ENCODE measurements at regions not wholly inside any gene's neighbourhood (a gene's known extent, or its start where the extent isn't known, plus 50 kb on each side); places are given as distances from the start of the nearest gene placed in this dataset.
"Not testable (repeated sequence)": the region's sequence is repeated elsewhere in the genome, so short reads cannot be mapped to it uniquely, and the experiment has no call there.

DNA sequence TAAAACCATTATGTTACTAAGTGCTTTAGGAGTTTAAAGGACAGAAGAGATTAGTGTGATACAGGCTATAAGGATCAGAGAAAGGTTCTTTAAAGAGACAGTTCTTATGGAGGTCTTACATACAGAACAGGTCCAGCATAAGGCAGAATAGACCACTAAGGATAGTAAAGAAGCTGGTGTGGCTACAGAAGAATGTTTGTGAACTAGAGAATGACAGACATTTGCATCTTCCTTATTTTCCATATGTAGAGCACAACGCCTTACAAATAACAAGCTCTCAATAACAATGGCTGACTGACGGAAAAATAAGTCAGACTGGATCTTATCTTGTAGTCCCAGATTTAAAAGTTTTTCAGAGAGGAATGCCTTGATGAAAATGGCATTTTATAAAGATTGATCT, 95.6 kb upstream of the NOTCH2NLA start:
- not testable (repeated sequence) for DNase-seq (ENCODE audit: low spot score)

DNA sequence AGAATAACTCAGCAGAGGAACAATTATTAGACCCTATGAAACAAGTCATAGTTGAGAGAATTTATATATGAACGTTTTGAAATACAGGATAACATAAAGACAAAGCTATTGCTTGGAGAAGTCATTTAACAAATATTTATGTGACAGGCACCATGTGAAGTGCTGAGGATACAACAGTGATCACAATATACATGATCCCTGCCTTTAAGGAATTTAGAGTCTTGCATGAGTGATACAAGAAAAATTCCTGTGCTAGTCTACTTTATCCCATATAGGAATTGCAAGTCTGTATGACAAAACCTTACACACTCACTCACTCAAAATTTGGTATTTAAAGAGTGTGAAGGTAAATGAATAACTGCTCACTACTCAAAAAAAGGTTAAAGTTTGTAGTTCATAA, 94.5 kb upstream of the NOTCH2NLA start:
- DNase-seq (ENCODE audit: low spot score), result not testable (repeated sequence)

DNA sequence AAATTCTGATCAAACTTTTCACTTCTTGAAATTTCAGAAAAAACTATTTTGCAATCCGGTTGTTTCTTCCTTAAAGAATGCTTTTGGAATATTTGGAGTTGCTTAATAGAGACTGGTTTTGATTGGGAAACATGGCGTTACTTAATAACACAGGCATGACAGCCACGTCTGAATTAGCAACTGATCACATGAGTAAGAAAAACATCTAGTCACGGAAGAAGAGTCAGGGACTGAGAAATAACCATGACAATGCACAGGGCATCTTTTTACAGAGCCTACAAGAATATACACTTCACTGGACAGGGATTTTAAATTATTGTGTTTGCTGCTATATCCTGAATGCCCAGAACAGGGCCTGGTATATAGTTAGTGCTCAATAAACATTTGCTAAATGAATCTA, 94.1 kb upstream of the NOTCH2NLA start:
- not testable (repeated sequence) for DNase-seq (ENCODE audit: low spot score)

DNA sequence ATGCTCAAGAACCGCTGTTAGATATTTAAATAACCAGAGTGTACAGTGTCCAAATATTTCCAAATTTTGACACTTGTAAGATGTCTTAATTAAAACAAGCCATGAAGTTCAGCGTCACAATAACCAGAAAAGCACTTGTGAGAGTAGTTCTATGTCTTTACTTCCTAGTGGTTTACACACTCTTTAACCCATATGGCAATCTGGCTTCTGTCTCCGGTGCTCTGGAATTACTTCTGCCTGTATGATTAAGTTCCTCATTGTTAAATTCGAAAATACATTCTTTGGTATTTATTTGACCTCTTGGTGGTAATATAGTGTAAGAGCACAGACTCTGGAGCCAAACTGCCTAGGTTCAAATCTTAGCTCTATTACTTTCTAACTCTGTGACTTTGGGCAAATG, 89.9 kb upstream of the NOTCH2NLA start:
- not testable (repeated sequence) for DNase-seq (ENCODE audit: low spot score)

DNA sequence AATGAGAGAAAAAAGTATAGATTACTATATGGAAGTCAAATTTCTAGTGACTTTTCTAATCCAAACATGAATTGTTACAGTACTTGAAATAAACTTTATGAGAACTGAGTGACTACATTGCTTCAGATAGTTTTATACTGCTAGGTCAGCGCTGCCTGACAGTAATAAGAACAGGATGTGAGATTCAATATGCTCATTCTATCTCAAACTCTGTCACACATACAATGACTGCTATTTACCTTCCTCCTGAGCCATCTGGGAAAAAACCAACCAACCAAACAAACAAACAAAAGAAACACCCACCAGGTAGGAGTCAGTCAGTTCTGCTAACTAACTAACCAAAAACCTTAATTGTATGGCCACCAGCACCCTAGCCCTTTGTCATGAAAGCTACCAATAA, 89.0 kb upstream of the NOTCH2NLA start:
- not testable (repeated sequence) for DNase-seq (ENCODE audit: low spot score)

DNA sequence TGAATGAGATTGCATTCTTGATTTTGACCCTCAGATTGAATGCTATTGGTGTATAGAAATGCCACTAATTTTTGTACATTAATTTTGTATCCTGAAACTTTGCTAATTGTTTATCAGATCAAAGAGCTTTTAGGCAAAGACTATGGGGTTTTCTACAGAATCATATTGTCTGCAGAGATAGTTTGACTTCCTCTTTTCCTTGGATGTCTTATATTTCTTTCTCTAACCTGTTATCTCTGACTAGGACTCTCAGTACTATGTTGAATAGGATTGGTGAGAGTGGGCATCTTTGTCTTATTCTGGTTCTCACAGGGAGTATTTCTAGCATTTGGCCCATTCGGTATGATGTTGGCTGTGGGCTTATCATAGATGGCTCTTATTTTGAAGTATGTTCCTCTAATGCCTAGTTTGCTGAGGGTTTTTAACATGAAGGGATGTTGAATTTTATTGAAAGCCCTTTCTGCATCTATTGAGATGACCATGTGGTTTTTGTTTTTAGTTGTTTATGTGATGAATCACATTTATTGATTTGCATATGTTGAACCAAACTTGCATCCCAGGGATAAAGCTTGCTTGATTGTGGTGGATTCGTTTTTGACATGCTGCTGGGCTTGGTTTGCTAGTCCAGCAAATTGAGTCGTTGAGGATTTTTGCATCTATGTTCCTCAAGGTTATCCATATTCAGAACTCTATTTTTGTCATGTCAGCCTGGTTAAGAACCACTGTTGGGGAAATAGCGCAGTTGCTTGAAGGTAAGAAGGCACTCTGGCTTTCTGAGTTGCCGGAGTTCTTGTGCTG, 85.8 kb upstream of the NOTCH2NLA start:
- DNase-seq (ENCODE audit: low spot score), result not testable (repeated sequence)

DNA sequence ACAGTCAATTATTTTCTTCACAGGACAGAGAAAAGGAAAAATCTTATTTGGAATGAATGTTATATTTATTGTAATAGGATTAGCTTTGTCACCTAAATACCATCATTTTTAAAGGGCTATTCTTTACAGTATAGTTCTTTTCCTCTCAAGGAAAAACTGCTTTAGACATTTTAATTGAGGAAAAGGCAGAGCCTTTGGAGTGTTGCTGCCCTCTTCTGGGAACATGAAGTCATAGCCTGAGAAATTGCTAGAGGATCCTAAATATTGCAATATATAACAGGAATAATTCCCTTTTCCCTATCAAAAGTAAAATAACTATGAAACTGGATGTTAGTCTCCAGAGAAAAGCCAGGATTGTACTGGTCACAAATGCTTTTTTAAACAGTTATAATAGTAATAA, 81.8 kb upstream of the NOTCH2NLA start:
- not testable (repeated sequence) for DNase-seq (ENCODE audit: low spot score)

DNA sequence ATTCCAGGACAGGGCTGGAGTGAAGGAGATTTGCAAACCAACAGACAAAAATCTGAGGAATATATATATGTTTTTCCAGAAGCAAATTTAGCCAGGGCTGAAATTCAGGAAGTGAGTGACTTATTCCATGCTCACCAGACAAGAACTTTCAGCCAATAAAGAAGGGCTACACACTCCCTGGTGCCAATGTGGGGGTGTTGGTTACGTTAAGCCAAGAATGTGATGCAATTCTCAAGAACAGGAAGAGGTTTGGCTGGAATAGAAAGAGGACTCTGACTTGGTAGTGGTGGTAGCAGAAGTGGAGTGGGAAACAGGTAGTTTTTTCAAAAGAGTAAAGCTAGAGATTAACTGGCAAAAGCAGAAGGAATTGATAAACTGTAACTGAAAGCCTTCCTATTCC, 80.6 kb upstream of the NOTCH2NLA start:
- not testable (repeated sequence) for DNase-seq (ENCODE audit: low spot score)

DNA sequence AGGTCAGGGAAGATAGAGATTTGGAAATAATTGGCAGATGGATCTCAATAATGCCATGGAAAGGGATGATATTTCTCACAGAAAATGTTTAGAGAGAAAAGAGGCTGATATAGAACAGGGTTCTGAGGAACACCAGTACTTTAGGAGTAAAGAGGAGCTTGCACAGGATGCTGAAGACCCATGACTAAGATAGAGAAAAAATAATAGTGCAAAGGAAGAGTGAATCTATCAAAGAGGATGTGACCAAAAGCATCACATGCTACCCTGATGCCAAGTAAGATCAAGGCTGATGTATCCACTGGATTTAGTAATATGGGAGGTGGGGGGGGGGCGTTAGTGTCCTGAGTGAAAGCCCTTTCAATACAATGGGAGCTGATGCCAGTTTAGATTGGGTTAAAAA, 80.1 kb upstream of the NOTCH2NLA start:
- not testable (repeated sequence) for DNase-seq (ENCODE audit: low spot score)

DNA sequence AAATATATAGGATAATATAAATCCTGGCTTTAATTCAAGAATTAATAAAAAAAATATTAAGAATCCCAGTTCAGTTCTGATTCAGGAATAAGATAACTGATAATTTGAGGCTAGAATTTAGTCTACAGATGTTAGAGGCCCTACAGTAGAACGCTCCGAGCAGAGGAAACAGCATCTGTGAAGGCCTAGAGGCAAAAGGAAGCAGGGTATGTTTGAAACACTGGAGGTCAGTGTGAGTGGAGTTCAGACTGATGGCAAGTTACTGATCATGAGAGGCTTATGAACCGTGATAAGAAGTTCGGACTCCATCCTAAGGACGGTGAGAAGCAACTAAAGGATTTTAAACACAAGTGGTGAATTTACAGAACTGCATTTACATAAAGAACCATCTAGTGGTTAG, 79.3 kb upstream of the NOTCH2NLA start:
- not testable (repeated sequence) for DNase-seq (ENCODE audit: low spot score)

DNA sequence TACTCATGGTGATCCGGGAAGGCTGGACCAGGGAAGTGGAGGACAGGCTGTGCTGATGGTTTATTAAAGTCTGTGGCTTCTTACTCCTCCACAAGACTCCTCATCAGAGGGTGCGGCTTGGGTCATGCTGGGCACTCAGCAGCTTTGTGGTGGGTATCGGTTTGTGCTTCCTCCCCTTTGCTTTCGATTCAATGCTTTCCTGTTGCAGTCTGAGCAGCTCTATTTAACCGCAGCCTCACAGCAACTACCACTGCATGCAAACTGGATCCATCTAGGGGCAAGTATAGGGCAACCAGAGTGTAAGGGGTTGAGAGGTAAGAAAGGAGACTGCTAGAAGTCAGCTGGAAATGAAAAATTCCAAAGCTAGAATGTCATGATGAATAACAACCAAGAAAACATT, 78.8 kb upstream of the NOTCH2NLA start:
- DNase-seq (ENCODE audit: low spot score), result not testable (repeated sequence)

DNA sequence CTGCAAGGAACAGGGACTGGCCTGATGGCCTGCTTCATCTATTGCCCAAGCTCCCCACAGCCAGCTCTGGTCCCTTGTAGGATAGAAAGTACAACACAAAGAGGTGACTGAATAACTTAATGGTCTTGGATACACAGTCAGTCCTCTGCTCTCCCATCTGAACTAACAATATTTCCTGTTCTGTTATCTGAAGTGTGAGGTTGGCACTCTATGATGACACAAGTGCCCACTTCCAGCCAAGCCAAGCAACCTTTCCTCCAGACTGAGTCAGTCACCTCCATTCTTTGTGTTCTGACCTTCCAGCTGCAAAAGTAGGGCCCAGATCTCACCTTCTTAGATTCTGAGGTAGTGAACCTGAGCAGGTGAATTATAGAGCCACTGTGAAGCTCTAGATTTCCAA, 77.8 kb upstream of the NOTCH2NLA start:
- DNase-seq (ENCODE audit: low spot score), result not testable (repeated sequence)

DNA sequence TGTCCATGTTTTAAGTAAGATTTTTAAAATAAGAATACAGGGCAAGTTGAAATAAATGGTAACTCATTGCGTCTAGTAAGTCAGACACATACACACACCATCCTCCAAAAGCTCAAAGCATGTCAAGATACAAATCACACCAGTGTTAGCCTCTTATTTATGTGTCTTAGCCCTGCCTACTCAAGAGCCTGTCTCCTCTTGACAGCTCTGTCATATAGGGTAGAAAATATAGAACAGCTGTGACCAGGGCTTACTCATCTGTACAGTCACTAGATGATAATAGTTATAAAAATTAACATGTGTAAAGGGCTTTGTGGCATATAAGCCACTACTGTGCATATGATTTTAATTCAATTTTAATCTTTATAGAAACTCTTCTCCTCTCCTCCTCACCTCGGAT, 76.6 kb upstream of the NOTCH2NLA start:
- not testable (repeated sequence) for DNase-seq (ENCODE audit: low spot score)

DNA sequence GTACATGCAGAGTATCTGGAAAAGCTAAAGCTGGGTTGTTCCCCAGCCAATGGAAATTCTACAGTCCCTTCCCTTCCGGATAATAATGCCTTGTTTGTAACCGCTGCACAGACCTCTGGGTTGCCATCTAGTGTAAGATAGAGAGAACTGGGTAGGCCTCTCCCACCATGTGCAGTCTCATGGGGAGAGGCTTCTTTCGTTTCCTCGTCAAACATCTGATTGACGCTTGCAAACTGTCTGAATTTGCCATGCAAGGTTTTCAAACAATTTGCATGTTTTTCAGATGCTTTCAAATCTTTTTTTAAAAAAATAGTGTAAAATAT, 69.7 kb upstream of the NOTCH2NLA start:
- not testable (repeated sequence) for DNase-seq (ENCODE audit: low spot score)

DNA sequence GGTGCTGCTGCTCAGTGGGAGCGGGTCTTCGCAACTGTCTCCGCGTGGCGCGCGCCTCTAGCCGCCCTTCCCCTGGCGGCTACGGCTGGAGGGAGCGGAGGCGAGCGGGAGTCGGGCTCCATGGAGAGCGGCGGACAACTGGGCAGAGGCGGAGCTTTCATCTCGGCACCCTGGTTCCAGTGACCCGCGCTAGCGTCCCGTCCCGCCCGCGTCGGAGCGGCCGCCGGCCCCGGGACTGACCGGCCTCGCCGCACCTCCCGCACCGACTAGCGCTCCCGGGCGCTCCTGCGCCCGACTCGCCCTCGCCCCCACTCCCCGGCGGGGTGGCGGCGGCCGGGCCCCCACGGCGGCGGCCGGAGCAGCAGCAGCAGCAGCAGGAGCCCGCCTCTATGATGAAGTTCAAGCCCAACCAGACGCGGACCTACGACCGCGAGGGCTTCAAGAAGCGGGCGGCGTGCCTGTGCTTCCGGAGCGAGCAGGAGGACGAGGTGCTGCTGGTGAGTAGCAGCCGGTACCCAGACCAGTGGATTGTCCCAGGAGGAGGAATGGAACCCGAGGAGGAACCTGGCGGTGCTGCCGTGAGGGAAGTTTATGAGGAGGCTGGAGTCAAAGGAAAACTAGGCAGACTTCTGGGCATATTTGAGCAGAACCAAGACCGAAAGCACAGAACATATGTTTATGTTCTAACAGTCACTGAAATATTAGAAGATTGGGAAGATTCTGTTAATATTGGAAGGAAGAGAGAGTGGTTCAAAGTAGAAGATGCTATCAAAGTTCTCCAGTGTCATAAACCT, 69.2 kb upstream of the NOTCH2NLA start:
- not testable (repeated sequence) for DNase-seq (ENCODE audit: low spot score)

DNA sequence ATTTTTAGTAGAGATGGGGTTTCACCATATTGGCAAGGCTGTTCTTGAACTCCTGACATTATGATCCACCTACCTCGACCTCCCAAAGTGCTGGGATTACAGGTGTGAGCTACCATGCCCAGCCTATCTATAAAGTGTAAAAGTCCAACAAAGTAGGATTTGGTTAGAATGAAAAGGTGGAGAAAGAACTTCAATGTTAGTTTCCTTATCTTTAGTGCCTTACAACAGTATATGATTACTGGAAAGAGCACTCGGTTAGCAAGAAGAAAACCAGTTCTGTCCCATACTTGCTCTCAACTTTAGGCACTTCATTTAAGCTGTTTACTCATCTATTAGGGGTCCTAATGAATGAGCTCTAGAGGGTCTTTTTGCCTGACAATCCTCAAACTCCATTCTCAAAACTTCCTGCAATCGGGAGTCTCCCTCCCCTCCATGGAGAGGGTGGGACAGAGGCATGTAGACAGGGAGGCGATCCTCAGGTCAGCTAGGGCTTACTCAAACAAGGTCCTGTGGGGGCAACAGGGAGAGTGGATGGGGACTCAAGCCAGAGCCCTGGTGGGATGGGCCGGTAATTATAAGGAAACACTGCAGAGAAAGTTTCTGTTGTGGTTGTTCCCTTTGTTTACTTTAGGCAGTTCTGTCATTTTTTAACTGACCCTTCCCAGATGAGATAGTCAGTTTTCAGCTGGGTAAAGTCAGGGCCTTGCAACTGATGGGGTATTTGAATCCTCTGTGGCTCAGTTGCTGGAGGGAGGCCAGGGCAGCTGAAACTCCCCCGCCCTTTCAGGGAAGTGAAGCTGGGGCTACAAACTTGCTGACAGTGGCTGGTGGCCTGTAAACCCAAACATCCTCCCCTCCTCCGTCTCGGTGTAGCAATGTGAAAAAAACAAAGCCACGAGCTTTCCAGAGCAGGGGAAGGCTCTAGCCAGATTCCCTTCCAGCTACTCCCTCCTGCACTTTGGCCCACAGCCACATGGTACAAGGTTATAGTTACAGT, 64.4 kb upstream of the NOTCH2NLA start:
- not testable (repeated sequence) for DNase-seq (ENCODE audit: low spot score)

DNA sequence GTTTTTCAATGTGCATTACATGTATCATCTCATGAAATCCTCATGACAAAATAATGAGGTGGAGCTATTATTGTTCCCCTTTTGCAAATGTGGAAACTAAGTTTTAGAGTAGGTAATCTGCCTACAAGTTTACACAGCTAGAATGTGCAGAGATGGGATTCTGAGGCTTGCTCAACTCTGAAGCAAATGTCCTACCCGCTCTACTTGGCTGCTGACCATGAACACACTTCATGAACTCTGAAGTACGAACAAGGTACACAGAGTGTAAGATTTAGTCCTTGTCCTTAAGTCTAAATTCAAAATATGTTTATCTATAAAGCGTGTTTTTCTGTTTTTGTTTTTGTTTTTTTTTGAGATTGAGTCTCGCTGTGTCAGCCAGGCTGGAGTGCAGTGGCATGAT, 63.6 kb upstream of the NOTCH2NLA start:
- not testable (repeated sequence) for DNase-seq (ENCODE audit: low spot score)

DNA sequence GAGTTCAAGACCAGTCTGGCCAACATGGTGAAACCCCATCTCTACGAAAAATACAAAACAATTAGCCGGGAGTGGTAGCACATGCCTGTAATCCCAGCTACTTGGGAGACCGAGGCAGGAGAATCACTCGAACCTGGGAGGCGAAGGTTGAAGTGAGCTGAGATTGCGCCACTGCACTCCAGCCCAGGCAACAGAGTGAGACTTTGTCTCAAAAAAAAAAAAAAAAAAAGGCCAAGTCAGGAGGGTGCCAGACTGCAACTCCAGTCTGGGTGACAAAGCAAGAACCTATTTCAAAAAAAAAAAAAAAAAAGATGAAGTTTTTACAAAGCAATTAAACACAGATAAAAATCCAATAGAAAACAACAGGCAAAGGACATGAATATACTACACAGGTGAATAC, 59.1 kb upstream of the NOTCH2NLA start:
- DNase-seq (ENCODE audit: low spot score), result not testable (repeated sequence)

DNA sequence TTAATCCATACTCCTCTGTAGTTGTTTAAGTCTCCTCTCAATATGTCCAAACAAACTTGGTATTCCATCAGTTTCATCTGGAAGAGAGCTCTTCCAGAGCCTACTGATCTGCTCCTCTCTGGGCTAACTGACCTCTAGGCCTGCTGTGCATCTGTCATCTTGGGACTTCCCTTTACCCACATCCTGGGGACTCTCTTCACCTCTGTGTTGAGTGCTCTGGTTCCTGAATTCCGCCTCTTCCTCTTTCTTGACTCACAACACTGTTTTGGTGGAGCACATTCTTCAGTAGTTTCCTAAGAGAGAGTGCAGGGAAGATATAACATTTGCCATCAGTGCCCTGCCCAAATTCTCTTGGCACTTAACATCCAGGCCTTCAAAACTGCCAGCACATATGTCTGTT, 55.9 kb upstream of the NOTCH2NLA start:
- not testable (repeated sequence) for DNase-seq (ENCODE audit: low spot score)

DNA sequence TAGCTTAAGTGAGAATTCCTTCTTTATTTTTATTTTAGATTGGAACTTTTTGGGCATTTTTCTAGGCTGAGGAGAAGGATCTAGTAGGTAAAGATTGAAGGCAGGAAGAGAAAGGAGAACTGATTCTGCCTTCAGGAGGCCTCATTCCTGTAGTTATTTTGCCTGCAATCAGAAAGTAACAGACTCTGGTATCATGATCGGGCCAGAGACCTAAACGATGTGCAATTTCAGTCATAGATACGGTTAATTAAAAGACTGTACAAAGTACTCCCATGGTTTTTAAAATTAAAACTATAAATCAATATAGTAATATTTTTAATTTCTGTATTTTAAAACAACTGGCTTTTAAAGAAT, 54.7 kb upstream of the NOTCH2NLA start:
- DNase-seq (ENCODE audit: low spot score), result not testable (repeated sequence)

DNA sequence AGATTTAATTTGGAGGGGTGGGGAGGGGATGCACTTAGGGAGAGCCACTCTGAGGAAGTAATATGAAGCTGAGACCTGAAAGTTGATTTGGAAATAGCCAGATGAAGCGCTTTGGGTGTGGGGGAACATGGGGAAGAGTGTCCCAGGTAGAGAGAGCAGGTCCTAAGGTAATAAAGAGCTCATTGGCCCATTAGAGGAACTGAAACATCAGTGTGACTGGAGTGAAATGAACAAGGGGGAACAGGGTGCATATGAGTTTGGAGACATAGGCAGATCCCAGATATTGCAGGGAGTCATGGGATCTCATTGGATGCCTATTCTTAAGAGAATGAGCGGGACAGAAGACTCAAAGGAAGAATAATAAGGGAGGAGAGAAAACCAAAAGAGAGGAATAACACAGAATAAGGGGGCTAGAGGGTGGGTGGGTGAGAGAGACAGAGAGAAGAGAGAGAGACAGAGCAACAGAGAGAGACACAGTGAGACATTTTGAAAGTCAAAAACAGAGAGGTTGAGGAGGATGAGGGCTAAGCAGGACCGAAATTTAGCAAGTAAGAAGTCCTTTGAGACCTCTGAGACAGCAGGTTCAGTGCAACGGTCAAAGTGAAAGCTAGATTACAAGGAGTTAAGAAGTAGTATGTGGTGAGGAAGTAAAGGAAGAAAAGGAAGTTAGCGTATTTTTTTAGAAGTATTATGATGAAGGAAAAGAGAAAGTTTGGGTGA, 54.1 kb upstream of the NOTCH2NLA start:
- DNase-seq (ENCODE audit: low spot score), result not testable (repeated sequence)

Measured in iPS-NIHi11 (cell line).